GM10248 (cell line): ENCODE measurements at regions not wholly inside any gene's neighbourhood (a gene's known extent, or its start where the extent isn't known, plus 50 kb on each side); places are given as distances from the start of the nearest gene placed in this dataset.

Experiments used
- CTCF ChIA-PET: fragments of 300-600 bp; sonication (Branson Sonifier 250); formaldehyde crosslinking; extraction: SDS; loops from one replicate; lab custom pipeline; 2021; ENCODE audit warnings: antibody characterized with exemption; lab: Yijun Ruan, JAX
- POLR2A ChIA-PET: fragments of 350-650 bp; sonication (Branson Sonifier 250); formaldehyde crosslinking; extraction: SDS; loops from one replicate; lab custom pipeline; 2020; ENCODE audit warnings: antibody characterized with exemption; lab: Yijun Ruan, JAX
- DNase-seq: peaks from one replicate; pipeline ENCODE4 v3.0.0; 2012; ENCODE audit errors: extremely low spot score
- TF ChIP-seq, protein P1 (sequence below): IDR thresholded peaks from 2 replicates; pipeline ENCODE4 v1.5.1; 2012; ENCODE audit warnings: mild to moderate bottlenecking, low read depth; ENCODE audit errors: extremely low read depth, missing control alignments, control extremely low read depth

DNA sequence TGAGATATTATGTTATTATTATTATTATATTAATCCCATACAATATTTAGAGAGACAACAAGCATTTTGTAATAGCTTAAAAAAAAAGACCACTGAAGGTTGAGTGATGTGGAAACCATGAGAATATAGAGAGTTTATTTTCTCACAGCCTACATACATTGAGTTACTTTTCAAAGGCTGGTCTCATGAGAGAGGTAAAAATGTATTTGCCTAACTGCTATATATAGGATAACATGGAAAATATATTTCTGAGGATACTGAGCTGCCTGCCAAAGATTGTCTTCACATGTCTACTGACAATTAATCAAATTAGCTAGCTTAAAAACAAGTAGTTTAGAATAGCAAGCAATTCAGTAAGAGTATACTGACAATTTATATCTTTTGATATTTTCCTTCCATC is 192.2 kb upstream of the NRIP1 start:
- TF ChIP-seq, protein P1, sequence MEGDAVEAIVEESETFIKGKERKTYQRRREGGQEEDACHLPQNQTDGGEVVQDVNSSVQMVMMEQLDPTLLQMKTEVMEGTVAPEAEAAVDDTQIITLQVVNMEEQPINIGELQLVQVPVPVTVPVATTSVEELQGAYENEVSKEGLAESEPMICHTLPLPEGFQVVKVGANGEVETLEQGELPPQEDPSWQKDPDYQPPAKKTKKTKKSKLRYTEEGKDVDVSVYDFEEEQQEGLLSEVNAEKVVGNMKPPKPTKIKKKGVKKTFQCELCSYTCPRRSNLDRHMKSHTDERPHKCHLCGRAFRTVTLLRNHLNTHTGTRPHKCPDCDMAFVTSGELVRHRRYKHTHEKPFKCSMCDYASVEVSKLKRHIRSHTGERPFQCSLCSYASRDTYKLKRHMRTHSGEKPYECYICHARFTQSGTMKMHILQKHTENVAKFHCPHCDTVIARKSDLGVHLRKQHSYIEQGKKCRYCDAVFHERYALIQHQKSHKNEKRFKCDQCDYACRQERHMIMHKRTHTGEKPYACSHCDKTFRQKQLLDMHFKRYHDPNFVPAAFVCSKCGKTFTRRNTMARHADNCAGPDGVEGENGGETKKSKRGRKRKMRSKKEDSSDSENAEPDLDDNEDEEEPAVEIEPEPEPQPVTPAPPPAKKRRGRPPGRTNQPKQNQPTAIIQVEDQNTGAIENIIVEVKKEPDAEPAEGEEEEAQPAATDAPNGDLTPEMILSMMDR = no peak
- ChIA-PET CTCF (interaction anchor here (1.3 kb wide), 1 partner anchor 9 kb away, joined by 3 read pairs; no protein-coding TSS in a partner anchor), POLR2A (no interaction called here)
- no peak for DNase-seq

DNA sequence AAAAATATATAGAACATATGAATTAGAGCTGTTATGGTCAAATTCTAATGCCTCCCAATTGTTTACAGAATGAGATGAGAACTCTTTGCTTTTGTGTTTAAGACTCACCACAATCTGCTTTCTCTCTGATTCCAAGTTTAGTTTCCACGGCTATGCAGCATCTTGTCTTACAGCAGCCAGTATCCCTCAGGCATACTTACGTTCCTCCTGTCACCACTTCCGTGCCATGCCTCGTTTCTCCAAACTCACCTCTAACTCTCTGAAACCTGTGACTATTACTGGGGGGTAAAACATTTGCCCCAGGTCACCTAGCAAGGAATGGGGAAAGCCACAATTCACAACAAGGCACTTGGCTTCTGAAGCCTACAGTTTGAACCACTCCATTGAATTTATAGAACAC is 192.8 kb upstream of the NRIP1 start:
- TF ChIP-seq, protein P1 = no peak
- CTCF ChIA-PET = interaction anchor here (1.2 kb wide), 1 partner anchor 8 kb away, joined by 4 read pairs; no protein-coding TSS in a partner anchor
- DNase-seq = no peak
- POLR2A ChIA-PET = no interaction called here

DNA sequence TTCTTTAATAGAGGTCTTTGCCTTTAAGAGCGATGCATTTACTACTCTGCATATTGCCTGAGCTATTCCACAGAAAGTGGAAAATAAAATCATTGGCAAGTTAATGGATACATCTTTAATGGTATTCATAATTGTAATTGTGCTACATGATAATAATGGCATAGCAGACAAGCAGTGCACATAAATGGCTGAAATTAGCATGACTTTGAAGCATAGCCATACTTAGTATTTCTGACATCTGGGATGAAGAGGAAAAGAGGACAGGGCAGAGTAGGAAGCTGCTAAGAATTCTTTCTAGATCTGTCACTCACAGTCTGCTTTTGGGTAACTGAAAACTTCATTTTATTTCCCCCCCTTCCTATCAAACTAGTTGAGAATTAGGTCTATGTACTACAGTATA is 195.0 kb upstream of the NRIP1 start:
- ChIA-PET POLR2A (no interaction called here), CTCF (no interaction called here)

DNA sequence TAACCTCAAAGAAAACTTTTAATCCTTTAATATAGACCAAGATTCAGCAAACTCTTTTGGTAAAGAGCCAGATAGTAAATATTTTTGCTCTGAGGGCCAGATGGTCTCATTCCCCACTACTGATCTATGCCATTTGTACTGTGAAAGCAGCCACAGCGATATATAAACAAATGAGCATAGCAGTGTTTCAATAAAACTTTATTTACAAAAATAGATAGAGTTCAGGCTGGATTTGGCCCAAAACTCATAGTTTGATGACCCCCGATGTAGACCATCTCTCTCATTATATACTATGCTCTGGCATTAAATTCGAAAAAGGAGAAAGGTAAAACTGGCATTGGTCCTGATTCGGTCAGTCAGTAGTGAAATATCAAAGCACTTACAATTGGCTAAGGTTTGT is 195.8 kb upstream of the NRIP1 start:
- CTCF ChIA-PET = no interaction called here
- POLR2A ChIA-PET = no interaction called here
- TF ChIP-seq, protein P1 = no peak
- no peak for DNase-seq

More for the DNA sequence above, 195.0 kb upstream of the NRIP1 start:
- TF ChIP-seq, protein P1 = no peak
- no peak for DNase-seq

DNA sequence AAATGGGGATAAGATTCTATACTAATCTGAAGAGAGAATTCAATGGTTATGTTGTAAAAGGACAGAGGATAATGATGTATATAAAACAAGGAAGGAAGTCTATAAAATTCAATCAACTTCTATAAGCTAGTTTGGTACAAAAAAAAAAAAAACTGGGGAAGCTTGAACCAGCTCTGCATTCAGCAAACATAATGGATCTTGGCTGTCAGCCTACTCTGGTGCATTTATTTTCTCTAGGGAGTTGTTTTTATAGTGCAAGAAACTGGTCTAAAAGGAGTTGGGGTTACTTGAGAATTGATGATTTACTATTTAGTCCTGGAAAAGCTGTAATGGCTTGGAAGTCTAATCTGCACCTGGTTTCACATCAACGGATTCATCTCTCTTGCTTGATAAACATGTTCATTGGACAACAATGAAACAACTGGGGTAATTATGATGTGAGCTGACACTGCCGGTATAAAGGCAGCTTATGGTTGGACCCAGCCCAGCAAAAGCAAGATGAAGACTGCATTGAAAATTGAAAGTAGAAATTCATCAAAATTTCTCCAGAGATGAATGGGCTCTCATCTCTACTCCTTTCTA is 199.4 kb upstream of the NRIP1 start:
- TF ChIP-seq, protein P1 = no peak
- no peak for DNase-seq
- CTCF ChIA-PET = interaction anchor here (1.4 to 1.6 kb wide), 3 partner anchors 14 to 22 kb away, joined by 3 to 4 read pairs (median 3); no protein-coding TSS in a partner anchor
- POLR2A ChIA-PET = no interaction called here

DNA sequence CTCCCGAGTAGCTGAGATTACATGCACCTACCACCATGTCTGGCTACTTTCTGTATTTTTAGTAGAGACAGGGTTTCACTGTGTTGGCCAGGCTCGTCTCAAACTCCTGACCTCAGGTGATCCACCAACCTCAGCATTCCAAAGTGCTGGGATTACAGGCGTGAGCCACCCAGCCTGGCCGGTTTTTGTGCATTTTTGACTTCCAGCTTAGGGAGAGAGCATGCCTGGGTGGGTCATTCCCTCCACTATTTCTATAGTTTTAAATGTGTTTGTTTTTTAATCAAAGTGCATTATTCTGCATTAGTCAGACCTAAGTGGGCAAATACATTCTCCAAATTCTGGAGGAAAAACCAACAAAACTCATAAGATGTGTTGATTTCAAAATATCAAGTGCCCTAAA is 207.4 kb upstream of the NRIP1 start:
- TF ChIP-seq, protein P1 = no peak
- POLR2A ChIA-PET = no interaction called here
- no peak for DNase-seq
- CTCF ChIA-PET = no interaction called here
